HepG2 (cell line): ENCODE measurements at regions not wholly inside any gene's neighbourhood (a gene's known extent, or its start where the extent isn't known, plus 50 kb on each side); places are given as distances from the start of the nearest gene placed in this dataset.

Experiments used
- ATAC-seq: fragments of 200-7000 bp; cut with Tn5 transposase; 3 replicates; pipeline ENCODE4 v1.9.1; 2020; ENCODE audit warnings: mild to moderate bottlenecking, moderate library complexity
- BruUV-seq: library from RNA; stranded (reverse); fragments of 400-500 nt; replicated peaks from 2 replicates; lab custom pipeline; 2021; lab: Mats Ljungman, UMichigan
- CTCF ChIA-PET: fragments of 300-600 bp; formaldehyde crosslinking; extraction: SDS; loops from one replicate; lab custom pipeline; 2021; ENCODE audit warnings: low total read pairs, inconsistent platforms, low intra/inter-chr PET ratio; lab: Yijun Ruan, JAX
- POLR2A ChIA-PET: fragments of 350-600 bp; sonication (Branson Sonifier 250); formaldehyde crosslinking; loops from one replicate; lab custom pipeline; 2020; ENCODE audit warnings: antibody characterized with exemption, inconsistent platforms; lab: Yijun Ruan, JAX
- DNase-seq: peaks from one replicate; pipeline ENCODE4 v3.0.0-alpha.2; 2015; ENCODE audit warnings: low spot score
- FAIRE-seq: peaks from 3 replicates; lab custom pipeline; 2011; peaks lifted over from hg19 to GRCh38; lab: Jason Lieb, UNC
- H2AFZ ChIP-seq: one replicate; pipeline ENCODE4 v1.6.1; 2011; ENCODE audit warnings: low read length, inconsistent platforms
- H3K27ac ChIP-seq: fragments of 300-600 bp; 3 replicates; pipeline ENCODE4 v1.8.0; 2011; ENCODE audit warnings: mixed run types, mild to moderate bottlenecking, mixed read lengths, low read length, inconsistent platforms; ENCODE audit not compliant: insufficient read depth; ENCODE audit errors: extremely low read length
- H3K27me3 ChIP-seq, 2 experiments: fragments of 200-600 bp in 1 of 2; 2 replicates in 1 of 2; 3 replicates in 1 of 2; pipeline versions ENCODE4 v1.6.0 to v1.8.0; 2011; ENCODE audit warnings: low read length in 2 of 2, mild to moderate bottlenecking in 2 of 2, moderate library complexity in 2 of 2, inconsistent platforms in 1 of 2; ENCODE audit not compliant: insufficient read depth in 2 of 2, control insufficient read depth in 1 of 2
- H3K36me3 ChIP-seq, 2 experiments: fragments of 200-600 bp in 1 of 2; replicated peaks in 1 of 2; 2 replicates in 1 of 2; 3 replicates in 1 of 2; pipeline versions ENCODE4 v1.5.1 to v1.8.0; 2011; ENCODE audit warnings: low read length in 2 of 2, inconsistent platforms in 1 of 2; ENCODE audit not compliant: insufficient read depth in 2 of 2, control insufficient read depth in 1 of 2
- H3K4me1 ChIP-seq: 2 replicates; pipeline ENCODE4 v1.5.1; 2012; ENCODE audit warnings: low read length, inconsistent platforms; ENCODE audit not compliant: insufficient read depth
- H3K4me2 ChIP-seq: 2 replicates; pipeline ENCODE4 v1.6.0; 2011; ENCODE audit warnings: low read depth, low read length, inconsistent platforms
- H3K4me3 ChIP-seq, 3 experiments: fragments of 200-600 bp in 1 of 3; sonication (generic), shearing (Covaris generic) in 1 of 3; replicated peaks in 1 of 3; 2 replicates each; pipeline ENCODE4 v1.5.1; 2011 to 2016; ENCODE audit warnings: low read length in 3 of 3, inconsistent platforms in 2 of 3, low read depth in 2 of 3, mild to moderate bottlenecking in 2 of 3, control low read depth in 1 of 3, mixed read lengths in 1 of 3; ENCODE audit not compliant: insufficient read depth in 1 of 3
- H3K79me2 ChIP-seq: one replicate; pipeline ENCODE4 v1.6.1; 2011; ENCODE audit warnings: low read length, inconsistent platforms; ENCODE audit not compliant: insufficient read depth
- H3K9ac ChIP-seq: 2 replicates; pipeline ENCODE4 v1.6.0; 2011; ENCODE audit warnings: mild to moderate bottlenecking, low read depth, low read length, inconsistent platforms; ENCODE audit not compliant: insufficient read depth
- H3K9me3 ChIP-seq: 2 replicates; pipeline ENCODE4 v1.5.1; 2012; ENCODE audit warnings: mild to moderate bottlenecking, low read length
- H4K20me1 ChIP-seq: 2 replicates; pipeline ENCODE4 v1.6.0; 2011; ENCODE audit warnings: inconsistent platforms, mild to moderate bottlenecking, low read length, moderate library complexity; ENCODE audit not compliant: insufficient read depth
- FOSL2 ChIP-seq: sonication (generic); formaldehyde crosslinking; IDR thresholded peaks from 2 replicates; pipeline ENCODE4 v1.4.0; 2020; ENCODE audit warnings: missing genetic modification reagents
- GPBP1L1 ChIP-seq: sonication (generic); formaldehyde crosslinking; IDR thresholded peaks from 2 replicates; pipeline ENCODE4 v1.5.0; 2020; ENCODE audit warnings: mild to moderate bottlenecking, missing genetic modification reagents
- HINFP ChIP-seq: sonication (generic); formaldehyde crosslinking; IDR thresholded peaks from 2 replicates; pipeline ENCODE4 v1.4.0; 2020; ENCODE audit warnings: low read depth, mild to moderate bottlenecking, missing genetic modification reagents
- HNF4G ChIP-seq, 2 experiments: sonication (generic) in 1 of 2; formaldehyde crosslinking in 1 of 2; IDR thresholded peaks; 2 replicates each; pipeline versions ENCODE4 v1.4.0 to v1.6.1; 2011 to 2020; ENCODE audit warnings: borderline replicate concordance in 2 of 2, low read depth in 2 of 2, mild to moderate bottlenecking in 2 of 2, low read length in 1 of 2, missing genetic modification reagents in 1 of 2, moderate library complexity in 1 of 2
- HNRNPLL ChIP-seq: fragments of 200-400 bp; formaldehyde crosslinking; IDR thresholded peaks from 2 replicates; pipeline ENCODE4 v1.6.1; 2017; ENCODE audit warnings: mild to moderate bottlenecking, low read depth, low read length; ENCODE audit not compliant: poor library complexity, severe bottlenecking
- ISL2 ChIP-seq: sonication (generic); formaldehyde crosslinking; IDR thresholded peaks from 2 replicates; pipeline ENCODE4 v1.5.0; 2020; ENCODE audit warnings: missing genetic modification reagents
- JARID2 ChIP-seq: sonication (generic); formaldehyde crosslinking; IDR thresholded peaks from 2 replicates; pipeline ENCODE4 v1.8.1; 2023; ENCODE audit warnings: missing genetic modification reagents, inconsistent platforms; ENCODE audit not compliant: insufficient replicate concordance
- KLF13 ChIP-seq: sonication (generic); formaldehyde crosslinking; IDR thresholded peaks from 2 replicates; pipeline ENCODE4 v1.4.0; 2020; ENCODE audit warnings: mild to moderate bottlenecking, missing genetic modification reagents
- PAXIP1 ChIP-seq: sonication (generic); formaldehyde crosslinking; conservative IDR thresholded peaks from 2 replicates; pipeline ENCODE4 v1.4.0; 2020; ENCODE audit warnings: mild to moderate bottlenecking, missing genetic modification reagents, moderate library complexity
- YY1 ChIP-seq: IDR thresholded peaks from 2 replicates; pipeline ENCODE4 v1.6.1; 2011; ENCODE audit warnings: low read length, low read depth, moderate library complexity, mild to moderate bottlenecking; ENCODE audit not compliant: insufficient read depth, insufficient replicate concordance
- ZHX1 ChIP-seq: sonication (generic); formaldehyde crosslinking; IDR thresholded peaks from 2 replicates; pipeline ENCODE4 v1.8.1; 2022; ENCODE audit warnings: low read depth, mild to moderate bottlenecking, missing genetic modification reagents
- ZNF263 ChIP-seq: sonication (generic); formaldehyde crosslinking; IDR thresholded peaks from 2 replicates; pipeline ENCODE4 v1.4.0; 2020; ENCODE audit warnings: missing genetic modification reagents
- ZNF30 ChIP-seq: sonication (generic); formaldehyde crosslinking; IDR thresholded peaks from 2 replicates; pipeline ENCODE4 v1.5.0; 2020; ENCODE audit warnings: mild to moderate bottlenecking, missing genetic modification reagents
- ZNF34 ChIP-seq: sonication (generic); formaldehyde crosslinking; IDR thresholded peaks from 2 replicates; pipeline ENCODE4 v1.4.0; 2020; ENCODE audit warnings: mild to moderate bottlenecking, missing genetic modification reagents, borderline replicate concordance
- ZNF552 ChIP-seq: sonication (generic); formaldehyde crosslinking; IDR thresholded peaks from 2 replicates; pipeline ENCODE4 v1.9.0; 2022; ENCODE audit warnings: missing genetic modification reagents, mild to moderate bottlenecking, borderline replicate concordance
- ZNF709 ChIP-seq: sonication (generic); formaldehyde crosslinking; IDR thresholded peaks from 2 replicates; pipeline ENCODE4 v1.5.0; 2020; ENCODE audit warnings: mild to moderate bottlenecking, missing genetic modification reagents
- WGBS: methylation state at CpG from one replicate; pipeline ENCODE4 v1.1.6; 2017; ENCODE audit warnings: low lambda C conversion rate; 5-methylcytosine and 5-hydroxymethylcytosine counted together
- in situ Hi-C: cut with HindIII; loops from 2 replicates; pipeline ENCODE4 v1.10.0; 2017; ENCODE audit warnings: low pct_unique_long_range_greater_than_20kb; ENCODE audit not compliant: extremely low pct_ligation_motif_present
- intact Hi-C: fragments of 100-400 bp; cut with micrococcal nuclease; formaldehyde crosslinking; loops from one replicate; pipeline ENCODE4 v1.10.0; 2022; ENCODE audit not compliant: unreplicated experiment

GRCh38 chr6:16842676-16843075 lies 81.4 kb upstream of the ATXN1 start:
- H3K79me2 ChIP-seq = no peaks in the 10 kb centered on the region
- in situ Hi-C loops (no loop called here), intact Hi-C loops (no loop called here)
- H3K36me3 ChIP-seq = no peaks in the 10 kb centered on the region
- H3K27me3 ChIP-seq = no peaks in the 10 kb centered on the region
- no peaks in the 10 kb centered on the region for H4K20me1 ChIP-seq
- no peaks in the 10 kb centered on the region for H3K9me3 ChIP-seq
- DNase-seq (no peak), FAIRE-seq (no peak), ATAC-seq (no peak)
- CTCF ChIA-PET = no interaction called here
- 52% methylated on average over 4 of the region's 4 CpGs for WGBS
- no peak overlapping the region for H3K9ac ChIP-seq
- no peak overlapping the region for H2AFZ ChIP-seq
- no peak overlapping the region for H3K27ac ChIP-seq
- BruUV-seq = no TSS peak
- H3K4me1 ChIP-seq = no peaks in the 10 kb centered on the region
- no peak overlapping the region for H3K4me2 ChIP-seq
- POLR2A ChIA-PET = no interaction called here
- no peak overlapping the region for H3K4me3 ChIP-seq
- no peak for TF ChIP-seq HNRNPLL
- no peak for TF ChIP-seq KLF13 (CRISPR knock-in tag)
- TF ChIP-seq FOSL2 = no peak
- no peak for TF ChIP-seq YY1
- no peak for TF ChIP-seq JARID2 (CRISPR knock-in tag)
- no peak for TF ChIP-seq ZNF709 (CRISPR knock-in tag)
- TF ChIP-seq PAXIP1 (CRISPR knock-in tag) = no peak
- no peak for TF ChIP-seq HNF4G (IDR thresholded peaks at IDR 0.05; ENCODE audit: borderline replicate concordance, low read depth, low read length)
- TF ChIP-seq HNF4G (CRISPR knock-in tag; IDR thresholded peaks at IDR 0.05; ENCODE audit: borderline replicate concordance, low read depth) = no peak
- no peak for TF ChIP-seq ZNF552
- no peak for TF ChIP-seq ZNF34 (CRISPR knock-in tag)
- TF ChIP-seq ZNF263 (CRISPR knock-in tag) = no peak
- TF ChIP-seq ZHX1 (CRISPR knock-in tag) = no peak
- no peak for TF ChIP-seq ZNF30 (CRISPR knock-in tag)
- no peak for TF ChIP-seq GPBP1L1
- TF ChIP-seq HINFP = no peak
- no peak for TF ChIP-seq ISL2 (CRISPR knock-in tag)
